Eye (tissue), 1 donor: ENCODE measurements at regions not wholly inside any gene's neighbourhood (a gene's known extent, or its start where the extent isn't known, plus 50 kb on each side); places are given as distances from the start of the nearest gene placed in this dataset.
"Not testable (repeated sequence)": the region's sequence is repeated elsewhere in the genome, so short reads cannot be mapped to it uniquely, and the experiment has no call there.

Experiments used
- DNase-seq: peaks from one replicate; pipeline ENCODE4 v3.0.0-alpha.2; 2015

DNA sequence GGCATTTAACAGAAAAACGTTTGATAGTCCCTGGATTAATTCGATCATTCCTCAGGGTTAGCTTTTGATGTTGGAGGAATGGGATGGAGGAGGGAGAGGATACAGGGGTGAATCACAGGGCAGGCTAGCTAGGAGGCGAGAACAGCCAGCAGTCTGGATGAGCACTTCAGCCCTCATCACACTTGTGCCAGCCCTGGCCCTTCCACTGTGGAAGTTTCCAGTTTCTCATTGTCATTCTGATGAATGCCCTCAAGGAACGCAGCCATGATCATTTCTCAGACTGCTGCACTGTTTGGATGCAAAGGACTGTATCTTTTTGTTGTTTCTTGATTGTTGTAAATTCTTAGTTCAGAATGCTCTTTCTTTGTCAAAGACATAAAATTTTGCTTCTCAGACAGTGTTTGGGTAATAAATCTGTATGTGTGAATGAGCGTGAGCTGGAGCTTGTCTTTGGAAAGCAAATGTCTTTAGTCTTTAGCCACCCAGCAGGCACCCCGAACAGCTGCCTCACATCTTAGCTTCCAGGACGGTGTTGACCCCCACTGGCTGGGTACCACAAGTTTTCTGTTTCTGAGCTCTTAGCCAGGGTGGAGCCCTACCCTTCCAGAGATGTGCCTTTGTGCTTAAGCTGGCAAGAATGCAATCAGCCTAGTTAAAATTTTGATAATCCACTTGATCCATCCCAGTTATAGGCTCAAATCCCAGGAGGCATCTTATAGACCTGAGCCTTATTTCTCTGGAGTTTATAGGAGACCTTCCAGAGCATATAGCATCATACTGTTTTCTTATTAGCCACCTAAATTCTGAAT lies 121.1 kb downstream of the PDCD6IP start:
- DNase-seq = no peak

DNA sequence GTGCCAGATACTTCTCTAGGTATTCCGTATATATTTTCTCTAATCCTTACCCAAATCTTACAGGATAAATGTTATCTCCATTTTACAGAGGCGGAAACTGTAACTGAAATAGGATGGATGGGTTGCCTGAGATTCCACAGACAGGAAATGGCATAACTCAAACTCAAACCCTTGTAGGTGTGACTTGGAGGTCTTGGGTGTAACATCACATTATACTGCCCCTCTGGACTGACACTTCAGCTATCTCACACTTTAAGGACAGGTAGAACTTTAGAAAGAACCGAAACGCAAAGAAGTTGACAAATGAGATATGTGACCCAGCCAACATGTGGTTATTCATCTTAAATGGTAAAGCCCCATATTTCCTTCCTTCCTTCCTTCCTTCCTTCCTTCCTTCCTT lies 122.1 kb downstream of the PDCD6IP start:
- DNase-seq = no peak

- no peak for DNase-seq
These were observed 123.2 kb downstream of the PDCD6IP start for GRCh38 chr3:33921608-33922007.

- no peak for DNase-seq
These were observed 128.7 kb downstream of the PDCD6IP start for GRCh38 chr3:33926998-33927605.

- no peak for DNase-seq
These were observed 131.4 kb downstream of the PDCD6IP start for GRCh38 chr3:33929813-33930212.

GRCh38 chr3:33931512-33931911 lies 133.1 kb downstream of the PDCD6IP start:
- DNase-seq = no peak

DNA sequence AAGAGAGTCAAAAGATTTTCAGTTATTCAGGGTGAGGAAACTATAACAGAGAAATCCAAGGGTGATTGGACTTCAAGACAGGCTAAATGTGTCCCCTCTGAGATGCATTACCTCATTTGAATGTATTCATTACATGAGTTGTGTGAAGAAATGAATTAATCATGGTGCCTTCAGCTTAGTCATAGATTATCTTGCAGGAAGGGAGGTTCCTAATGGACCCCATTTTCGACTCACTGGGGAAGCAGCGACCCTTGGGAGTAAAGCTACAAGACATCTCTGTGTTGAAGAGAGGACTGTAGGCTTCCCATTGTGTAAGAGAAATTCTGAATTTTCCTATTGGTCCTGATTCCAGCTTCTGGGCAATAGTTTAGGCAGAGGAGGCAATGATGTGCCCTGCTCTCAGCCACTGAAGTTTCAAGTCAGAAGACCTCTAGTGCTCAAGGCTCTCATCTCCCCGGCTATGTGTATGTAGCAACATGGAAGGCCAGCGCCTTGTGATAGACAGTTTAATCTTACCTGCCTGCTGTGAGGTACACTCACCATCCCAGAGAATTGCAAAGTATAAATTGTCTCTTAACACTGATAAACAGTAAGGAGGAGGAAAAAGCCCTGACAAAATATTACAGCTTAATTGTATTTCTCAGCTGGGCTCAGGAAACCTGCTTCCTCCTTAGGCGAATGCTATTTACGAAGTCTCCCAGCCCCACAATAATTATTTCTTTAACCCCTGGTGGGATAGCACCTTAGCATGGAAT lies 133.8 kb downstream of the PDCD6IP start:
- DNase-seq = no peak

GRCh38 chr3:33936171-33936920 lies 137.9 kb downstream of the PDCD6IP start:
- DNase-seq = no peak

- DNase-seq = peak; percentile 48
These were observed 138.6 kb downstream of the PDCD6IP start for GRCh38 chr3:33936921-33937525.

DNA sequence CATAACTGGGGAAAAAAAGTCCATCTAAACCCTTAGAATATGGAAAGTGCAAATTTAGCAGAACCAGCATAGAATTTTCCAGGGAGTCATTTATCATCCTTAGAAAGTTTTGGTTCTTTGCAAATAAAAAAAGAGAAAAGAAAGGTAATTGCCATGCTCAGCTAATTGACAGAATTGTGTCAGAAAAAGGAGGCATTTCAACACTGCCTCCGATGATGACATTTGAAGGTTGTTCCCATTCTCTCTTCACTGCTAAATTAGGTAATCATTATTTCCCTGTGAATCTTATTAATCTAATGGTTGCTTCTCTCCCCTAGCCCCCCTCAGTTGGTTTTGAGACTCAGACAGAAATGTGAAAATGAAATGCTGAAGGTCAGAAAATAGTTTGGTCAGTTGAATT lies 139.2 kb downstream of the PDCD6IP start:
- DNase-seq = peak; percentile 22

- DNase-seq = peak; percentile 13
These were observed 141.7 kb downstream of the PDCD6IP start for GRCh38 chr3:33940149-33940548.

- peak; percentile 80 for DNase-seq
These were observed 142.3 kb downstream of the PDCD6IP start for GRCh38 chr3:33940736-33941135.

DNA sequence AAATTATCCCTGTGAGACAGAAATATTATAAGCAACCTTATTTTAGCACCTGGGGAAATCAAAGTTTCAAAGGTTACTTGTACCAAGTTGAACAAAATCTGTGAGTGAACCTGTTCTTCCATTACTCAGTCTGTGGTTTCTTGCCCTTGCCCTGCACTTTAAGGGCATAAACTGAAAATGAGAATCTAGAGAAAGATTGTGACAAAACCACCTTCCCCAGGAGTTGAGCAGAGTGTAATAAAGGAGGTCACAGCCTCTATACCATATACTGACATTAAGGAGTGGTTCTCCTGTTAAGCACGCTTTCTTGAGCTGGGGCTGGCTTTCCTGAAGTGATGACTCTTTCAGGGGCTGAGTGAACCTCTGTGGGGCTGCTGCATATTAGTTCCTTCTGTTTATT lies 143.4 kb downstream of the PDCD6IP start:
- DNase-seq = no peak

DNA sequence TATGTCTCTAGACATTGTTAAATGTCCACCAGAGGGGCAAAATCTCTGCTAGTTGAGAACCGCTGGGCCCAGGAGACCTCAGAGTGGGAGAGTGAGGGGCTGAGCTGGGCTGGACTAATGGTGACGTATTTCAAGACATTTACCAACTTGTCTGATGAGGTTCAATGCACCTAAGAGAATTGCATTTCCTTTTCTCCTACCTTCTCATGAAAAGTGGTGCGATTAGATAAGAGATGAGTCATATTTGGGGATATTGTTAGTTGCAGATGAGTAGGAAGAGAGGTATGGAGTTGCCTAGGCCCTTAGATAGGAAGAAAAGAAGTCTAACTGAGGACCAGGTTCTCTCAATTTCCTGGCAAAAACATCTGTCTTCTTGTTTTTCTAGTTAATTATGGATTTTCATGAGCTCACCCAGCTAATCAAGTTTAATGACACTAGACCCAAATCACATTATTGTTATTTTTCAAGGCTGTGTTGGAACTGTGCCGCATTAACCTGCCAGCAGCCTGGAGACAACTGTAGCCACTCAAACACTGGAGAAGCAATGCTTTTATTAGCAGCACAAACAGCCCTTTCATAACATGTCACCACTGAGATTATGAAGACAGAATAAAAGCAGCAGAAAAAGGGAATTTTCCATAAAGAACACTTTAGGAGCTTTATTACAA lies 144.2 kb downstream of the PDCD6IP start:
- no peak for DNase-seq

- no peak for DNase-seq
These were observed 144.8 kb downstream of the PDCD6IP start for GRCh38 chr3:33943277-33943676.

DNA sequence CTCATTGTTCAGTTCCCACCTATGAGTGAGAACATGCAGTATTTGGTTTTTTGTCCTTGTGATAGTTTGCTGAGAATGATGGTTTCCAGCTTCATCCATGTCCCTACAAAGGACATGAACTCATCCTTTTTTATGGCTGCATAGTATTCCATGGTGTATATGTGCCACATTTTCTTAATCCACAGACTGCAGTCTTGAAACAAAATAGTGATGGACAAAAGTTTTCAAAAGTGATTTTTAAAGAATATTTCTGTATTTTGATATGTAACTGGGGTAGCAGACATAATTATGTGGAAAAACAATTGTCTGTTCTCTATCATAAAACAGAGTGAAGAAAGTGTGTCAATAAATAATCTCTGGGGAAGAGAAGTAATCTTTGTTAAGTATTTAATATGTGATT lies 148.2 kb downstream of the PDCD6IP start:
- not testable (repeated sequence) for DNase-seq

DNA sequence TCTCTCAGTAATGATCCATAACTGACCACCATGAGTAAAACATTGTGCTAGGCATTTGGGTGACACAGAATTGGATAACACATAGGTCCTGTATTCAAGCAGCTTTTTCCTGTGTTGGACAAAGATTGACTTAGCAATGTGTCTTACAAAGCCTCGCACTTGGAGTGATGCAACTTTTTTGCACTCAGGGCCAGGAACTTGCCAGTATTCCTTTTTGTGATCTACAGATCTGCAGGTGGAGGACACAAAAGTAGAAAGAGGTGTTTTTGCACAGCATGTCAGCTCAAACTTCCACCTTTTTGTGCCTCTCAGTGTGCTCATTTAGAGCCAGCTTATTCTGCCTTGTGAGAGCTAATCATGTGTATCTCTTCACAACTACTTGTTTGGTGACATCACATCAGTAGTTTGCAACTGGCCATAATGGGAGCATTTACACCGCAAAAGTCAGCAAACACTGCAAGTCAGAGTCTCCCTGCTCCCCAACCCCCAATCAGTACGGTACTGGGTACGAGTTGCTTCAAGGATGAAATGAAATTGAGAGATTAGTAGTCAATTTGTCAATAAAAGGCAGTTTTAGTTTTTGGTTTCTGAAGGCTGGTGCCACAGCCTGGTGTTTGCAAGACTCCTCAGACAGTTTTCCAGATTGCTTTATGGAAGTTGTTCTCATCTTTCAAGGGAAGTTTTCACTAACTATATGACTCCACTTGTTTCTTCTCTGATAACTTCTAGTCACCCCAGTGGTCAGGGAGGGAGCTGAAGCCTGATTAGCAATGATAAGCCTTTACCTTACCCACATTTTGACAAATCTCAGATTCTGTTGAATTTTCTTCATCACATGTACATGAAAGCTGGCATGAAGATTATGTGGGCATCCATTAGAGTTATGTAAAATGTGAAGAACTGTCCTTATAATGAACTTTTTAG lies 149.1 kb downstream of the PDCD6IP start:
- no peak for DNase-seq

GRCh38 chr3:33949074-33949473 lies 150.6 kb downstream of the PDCD6IP start:
- no peak for DNase-seq

DNA sequence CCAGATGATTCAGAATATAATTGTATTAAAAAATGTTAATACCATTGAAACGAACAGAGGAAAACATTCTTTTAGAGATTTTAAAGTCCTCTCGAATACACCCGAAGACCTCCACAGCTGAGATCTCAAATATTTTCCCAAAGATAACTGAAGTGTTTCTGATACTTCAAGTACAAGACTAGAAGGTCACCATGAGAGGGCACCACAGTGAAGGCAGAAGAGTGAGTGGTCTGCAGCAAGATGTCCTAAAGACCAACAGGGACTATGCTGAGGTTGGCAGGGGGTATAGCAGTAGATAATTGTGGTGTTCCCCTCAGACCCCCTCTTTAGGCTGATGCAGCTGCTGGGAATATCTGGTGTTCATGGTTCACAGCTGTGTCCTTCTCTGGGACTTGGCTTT lies 156.5 kb downstream of the PDCD6IP start:
- DNase-seq = no peak

DNA sequence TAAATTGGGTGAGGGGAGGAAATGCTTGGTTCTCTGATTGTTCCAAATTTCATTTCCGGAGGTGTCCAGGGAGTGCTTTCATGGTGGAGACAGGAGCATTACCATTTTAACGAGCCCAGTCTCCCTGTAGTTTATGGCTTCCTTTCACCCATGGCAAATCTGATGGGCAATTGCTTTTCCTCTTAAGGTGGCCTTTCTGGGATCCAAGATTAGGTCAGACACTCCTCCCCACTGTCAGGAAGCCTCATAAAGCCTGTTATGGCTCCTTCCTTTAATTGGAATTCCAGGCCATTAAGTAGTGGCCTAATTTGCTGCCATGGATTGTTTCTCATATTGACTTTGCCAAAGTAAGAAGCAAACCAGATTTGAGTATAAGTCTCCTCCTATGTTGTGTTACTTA lies 157.8 kb downstream of the PDCD6IP start:
- no peak for DNase-seq

DNA sequence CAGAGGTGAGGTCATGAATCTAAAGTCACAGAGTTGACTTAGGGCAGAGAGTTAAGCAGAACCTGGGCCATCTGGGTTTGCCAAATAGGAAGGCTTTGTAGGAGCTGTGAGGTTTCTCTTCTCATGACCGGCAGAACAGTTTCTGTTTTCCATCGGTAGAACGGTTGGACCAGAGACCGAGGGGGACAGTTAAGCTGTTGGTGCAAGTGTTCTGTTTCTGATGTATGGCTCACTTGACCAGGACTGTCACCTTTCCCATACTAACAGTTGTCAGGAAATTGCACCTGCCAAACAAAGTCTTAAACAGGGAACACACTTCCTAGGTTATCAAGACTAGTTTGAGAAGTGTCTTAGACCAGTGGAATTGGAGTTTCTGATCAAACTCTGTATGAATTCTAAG lies 158.3 kb downstream of the PDCD6IP start:
- DNase-seq = no peak
